ENCODE measurements at regions not wholly inside any gene's neighbourhood (a gene's known extent, or its start where the extent isn't known, plus 50 kb on each side); places are given as distances from the start of the nearest gene placed in this dataset.

- TF ChIP-seq YY1 (IDR thresholded peaks at IDR 0.05): no peak
- no peak for TF ChIP-seq EGR1 (IDR thresholded peaks at IDR 0.05; ENCODE audit: low read depth in 2 of 2)
- TF ChIP-seq CTCF (IDR thresholded peaks at IDR 0.05; ENCODE audit: low read depth, low read length, missing input control): no peak
- TF ChIP-seq HNF4G (IDR thresholded peaks at IDR 0.05): no peak
Observed at GRCh38 chr7:41830271-41830670, 127.4 kb upstream of the INHBA start.
